HG02884 (cell line): ENCODE measurements at regions not wholly inside any gene's neighbourhood (a gene's known extent, or its start where the extent isn't known, plus 50 kb on each side); places are given as distances from the start of the nearest gene placed in this dataset.

Source experiments
- ATAC-seq: cut with Tn5 transposase; IDR thresholded peaks from one replicate; pipeline ENCODE4 v1.9.1; 2021; ENCODE audit warnings: mild to moderate bottlenecking, moderate library complexity; ENCODE audit not compliant: unreplicated experiment

DNA sequence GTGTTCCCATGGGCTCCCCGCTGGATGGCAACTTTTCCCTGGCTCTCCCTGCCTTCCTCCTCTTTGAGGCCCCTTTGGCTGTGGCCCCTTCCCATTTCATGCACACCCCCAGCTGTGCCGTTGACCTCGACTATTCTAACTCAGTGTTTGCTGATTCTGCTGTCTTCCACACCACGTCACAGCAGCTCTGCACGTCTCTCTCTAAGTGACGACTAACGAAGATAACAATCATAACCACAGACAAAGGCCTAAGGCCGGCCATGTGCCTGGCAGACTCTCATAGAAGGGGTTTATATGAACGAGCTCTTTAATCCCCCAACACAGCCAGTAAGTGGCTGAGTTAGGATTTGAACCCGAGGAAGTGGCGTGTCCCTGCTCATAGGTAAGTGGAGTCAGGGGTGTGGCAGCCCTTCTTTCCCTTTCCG lies 151.5 kb upstream of the SHH start:
- no peak for ATAC-seq

DNA sequence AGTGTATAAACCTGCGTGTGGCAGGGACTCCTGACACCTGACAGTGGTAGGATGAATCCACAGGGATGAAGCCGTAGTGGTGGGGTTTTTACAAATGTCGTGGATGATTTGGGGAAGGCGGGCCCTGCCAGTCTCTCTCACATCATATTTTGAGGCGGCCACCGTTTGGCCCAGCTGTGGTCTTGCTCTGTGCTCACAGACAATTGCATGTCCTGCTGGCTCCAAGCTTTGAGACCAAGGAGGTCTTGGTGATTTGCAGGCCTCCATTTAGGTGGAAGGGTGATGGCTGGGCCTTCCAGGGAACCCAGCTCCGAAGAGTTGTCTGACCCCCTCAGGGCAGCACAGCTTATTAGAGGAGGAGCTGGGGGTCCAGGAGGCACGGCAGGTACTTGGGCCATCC lies 151.1 kb upstream of the SHH start:
- ATAC-seq = no peak

DNA sequence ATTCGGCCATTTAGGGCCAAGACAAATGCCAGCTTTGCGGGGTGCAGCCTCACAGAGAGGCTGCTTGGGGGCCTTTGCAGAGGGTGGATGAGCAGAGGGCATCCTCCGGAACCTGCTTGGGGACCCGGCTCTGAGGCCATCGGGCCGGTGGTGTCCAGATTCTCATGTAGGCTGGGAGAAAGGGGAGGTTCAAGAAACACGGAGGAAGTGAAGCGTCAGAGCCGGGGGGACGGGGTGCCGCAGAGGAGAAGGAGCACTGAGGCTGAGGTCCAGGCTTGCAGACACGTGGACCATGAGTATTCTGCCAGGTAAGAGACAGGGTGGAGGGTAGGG lies 150.7 kb upstream of the SHH start:
- no peak for ATAC-seq

DNA sequence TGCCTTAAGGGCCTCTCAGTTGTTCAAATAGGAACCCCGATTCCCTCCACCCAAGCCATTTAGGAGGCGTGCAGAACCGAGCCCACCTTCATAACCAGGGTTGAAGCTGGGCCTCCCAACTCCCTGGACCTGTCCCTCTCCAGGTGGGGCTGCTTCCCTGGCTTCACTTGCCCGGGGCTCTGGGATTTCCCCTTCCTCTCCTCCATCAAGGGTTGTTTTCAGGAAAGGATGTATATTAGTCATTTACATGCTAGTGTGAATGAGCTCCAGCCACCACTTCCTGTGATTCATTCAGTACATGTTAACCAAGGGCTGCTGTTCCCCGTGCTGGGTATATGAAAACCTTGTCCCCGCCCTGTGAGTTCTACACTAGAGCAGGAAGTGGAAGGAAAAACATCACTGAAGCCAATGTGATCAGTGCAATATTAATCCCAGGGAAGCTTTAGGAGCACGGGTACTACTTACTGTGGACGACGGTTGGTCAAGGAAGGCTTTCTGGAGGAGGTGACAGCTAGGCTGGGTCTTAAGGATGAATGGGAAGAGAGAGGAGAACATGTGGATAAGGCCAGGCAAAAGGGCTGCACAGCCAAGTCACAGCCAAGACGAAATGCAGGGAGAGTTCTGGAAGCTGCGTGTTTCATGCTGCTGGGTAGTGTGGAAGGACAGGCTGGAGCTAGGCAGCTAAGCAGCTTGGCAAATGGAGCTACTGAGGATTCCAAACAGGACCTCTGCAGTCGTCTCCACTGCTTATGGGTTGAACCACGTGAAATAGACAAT lies 150.1 kb upstream of the SHH start:
- ATAC-seq = peak; percentile 42

DNA sequence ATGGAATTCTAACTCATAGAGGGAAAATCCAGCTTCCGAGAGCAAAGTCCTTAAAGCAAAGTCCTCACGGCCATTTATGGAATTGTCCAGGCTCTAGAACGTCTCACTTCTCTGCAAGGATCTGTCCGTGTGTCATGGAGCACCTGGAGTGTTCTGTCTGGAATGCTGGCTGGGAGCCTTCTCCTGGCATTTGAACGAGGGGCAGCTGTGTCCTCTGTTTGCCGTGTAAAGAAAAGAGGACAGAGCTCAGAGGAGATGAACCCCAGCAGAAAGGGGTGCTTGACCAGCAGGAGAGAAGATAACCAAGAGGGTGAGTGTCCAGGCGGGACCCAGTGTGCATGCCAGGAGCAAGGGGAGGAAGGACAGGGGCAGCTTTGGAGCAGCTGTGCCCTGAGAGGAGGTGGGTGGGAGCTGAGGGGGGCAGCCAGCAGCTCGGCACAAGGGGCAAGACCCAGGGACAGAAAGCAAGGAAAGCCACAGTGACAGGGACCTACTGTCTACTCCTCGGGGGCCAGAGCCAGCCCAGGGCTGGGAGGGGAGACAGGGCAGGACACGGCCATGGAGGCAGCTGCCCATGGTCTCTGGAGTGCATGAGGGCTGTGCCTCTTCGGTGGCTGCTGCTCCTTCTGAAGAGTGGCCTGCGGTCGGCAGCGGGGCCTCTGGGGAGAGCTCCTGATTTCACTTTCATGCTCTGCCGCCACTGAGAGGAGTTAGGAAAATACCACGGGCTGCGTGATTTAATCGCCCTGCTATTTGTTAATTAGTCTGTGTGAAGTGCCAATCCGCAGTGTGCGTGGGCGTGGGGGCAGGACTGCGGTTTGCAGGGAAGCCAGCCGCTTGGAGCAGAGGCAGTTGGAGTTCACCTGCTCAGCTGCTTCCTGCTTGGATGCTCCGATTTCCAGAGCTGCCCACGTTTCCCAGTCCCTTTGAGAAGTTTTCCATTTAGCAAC lies 149.3 kb upstream of the SHH start:
- ATAC-seq = no peak

DNA sequence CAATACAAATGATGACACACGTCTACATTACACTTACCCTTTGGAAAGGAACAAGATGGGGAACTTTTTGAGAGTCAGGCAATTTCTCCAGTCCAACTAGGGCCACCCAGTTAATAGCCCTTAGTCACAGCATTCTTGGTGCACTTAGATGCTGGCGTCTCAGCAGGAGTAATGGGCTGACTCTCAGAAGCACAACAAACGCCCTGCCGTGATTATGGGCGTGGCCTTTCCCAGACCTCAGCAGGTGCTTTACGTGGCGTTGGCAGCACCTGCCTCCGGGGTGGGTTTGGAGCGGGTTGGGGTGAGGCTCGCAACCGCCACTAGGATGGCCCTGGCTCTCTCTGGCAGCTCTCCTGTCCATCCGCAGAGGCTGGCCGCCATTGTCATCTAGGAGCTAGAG lies 147.6 kb upstream of the SHH start:
- ATAC-seq = no peak

DNA sequence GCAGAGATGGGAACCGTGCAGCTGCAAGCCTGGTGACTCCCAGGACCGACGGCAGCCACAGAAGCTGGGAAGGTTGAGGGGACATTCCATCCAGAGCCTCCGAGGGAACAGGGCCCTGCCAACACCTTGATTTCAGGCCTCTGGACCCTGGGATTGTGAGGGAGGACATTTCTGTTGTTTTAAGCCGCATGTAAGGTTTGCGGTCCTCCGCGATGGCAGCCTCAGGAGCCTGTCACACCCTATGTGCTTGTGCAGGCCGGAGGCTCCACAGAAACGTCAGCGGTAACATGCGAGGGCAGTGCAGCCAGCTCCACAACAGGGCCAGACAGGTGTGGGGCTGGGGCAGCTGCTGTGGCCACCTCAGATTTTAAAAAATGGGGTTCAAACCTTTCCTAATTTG lies 144.7 kb upstream of the SHH start:
- no peak for ATAC-seq

DNA sequence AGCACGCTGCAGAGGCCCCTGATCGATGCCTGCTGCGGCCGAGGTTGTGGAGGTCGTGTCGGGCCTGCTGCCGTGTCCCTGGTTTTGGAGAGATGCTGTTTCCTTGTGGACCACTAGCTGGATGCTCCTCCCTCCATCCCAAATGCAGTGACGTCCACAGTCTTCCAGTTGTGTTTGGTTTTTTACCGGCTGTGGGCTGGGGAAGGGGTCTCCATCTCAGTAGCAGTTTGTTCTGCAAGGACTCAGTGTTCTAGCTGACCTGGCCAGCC lies 143.0 kb upstream of the SHH start:
- no peak for ATAC-seq

DNA sequence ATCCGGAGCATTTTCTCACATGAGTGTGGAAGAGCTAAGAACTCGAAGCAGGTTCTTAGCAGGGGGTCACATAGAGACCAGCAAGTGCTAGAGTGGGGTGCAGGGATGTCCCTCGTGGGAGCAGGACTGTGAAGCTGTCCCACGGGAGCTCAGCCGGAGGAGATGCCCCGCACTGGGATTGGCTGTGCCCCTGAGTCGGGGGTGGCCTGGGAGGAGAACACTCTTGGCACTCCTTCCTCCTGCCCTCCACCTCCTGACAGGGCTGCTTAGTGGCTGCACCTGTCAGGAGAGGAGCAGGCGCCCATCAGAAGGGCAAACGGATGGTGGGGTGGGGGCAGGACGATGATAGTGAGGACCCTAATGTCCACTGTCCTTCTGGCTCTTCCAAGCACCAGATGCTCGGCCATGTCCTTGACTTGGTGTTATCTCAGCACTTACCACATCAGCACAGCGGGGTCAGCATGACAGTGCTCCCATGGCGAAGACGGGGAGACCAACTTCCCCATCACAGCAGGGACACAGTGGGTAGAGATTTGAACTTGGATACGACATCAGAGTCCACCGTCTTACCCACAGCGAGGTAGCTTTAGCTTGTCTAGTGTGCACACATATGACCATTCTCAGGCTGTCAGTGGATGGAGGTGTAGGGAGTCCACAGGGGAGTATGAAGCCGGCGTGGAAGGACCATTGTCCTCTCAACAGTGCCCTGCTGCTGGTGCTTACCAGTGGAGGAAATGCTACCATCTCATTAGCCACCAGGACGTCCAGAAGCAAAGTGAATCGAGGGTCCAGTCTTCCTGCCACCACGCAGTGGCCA lies 142.5 kb upstream of the SHH start:
- ATAC-seq = no peak

DNA sequence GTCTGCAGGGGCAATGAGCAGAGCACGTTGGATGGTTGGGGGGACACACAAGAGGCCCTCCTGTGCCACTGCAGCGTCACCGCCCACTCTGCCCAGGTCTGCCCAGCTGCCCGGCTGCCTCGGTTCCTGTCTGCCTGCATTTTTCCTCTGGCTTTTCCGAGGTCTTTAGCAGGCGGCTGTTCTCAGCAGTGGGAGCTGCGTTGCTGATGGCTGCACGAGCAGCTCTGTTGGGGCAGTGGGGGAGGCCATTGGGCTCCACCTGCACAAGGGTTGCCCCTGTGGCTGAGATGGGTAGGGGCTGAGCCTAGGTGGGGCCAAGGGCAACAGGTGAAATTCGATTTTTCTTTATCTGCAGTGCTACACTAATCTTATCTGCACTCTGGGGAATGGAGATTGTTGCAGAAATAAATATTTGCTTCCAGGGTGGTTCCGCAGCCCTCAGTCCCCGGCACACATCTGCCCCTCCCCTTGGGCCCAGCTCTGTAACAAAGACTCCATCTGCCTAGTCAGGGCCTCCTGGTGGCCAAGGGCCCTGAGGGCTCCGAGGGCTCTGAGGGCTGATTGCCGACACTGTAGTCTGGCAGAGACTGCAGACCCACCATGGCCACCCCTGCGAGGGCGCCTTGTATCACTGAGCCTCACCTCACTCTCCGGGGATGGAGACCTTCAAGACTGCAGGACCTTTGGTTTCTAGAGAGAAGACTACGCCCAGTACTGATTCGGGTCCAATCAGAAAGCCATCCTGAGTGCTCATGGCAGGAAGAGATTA lies 141.7 kb upstream of the SHH start:
- ATAC-seq = no peak

DNA sequence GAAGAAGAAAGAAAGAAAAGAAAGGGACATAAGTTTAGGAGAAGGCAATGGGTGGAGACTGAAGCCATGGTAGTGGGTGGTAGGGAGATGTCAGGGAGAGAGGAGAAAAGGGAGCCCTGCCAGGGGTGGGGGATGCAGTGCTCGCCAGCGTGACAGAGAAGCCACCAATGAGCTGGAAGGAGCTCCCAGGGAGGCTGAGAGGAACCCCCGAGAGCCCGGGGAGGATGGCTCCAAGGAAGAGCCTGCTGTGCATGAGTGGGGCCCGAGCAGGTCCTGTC lies 141.2 kb upstream of the SHH start:
- no peak for ATAC-seq

DNA sequence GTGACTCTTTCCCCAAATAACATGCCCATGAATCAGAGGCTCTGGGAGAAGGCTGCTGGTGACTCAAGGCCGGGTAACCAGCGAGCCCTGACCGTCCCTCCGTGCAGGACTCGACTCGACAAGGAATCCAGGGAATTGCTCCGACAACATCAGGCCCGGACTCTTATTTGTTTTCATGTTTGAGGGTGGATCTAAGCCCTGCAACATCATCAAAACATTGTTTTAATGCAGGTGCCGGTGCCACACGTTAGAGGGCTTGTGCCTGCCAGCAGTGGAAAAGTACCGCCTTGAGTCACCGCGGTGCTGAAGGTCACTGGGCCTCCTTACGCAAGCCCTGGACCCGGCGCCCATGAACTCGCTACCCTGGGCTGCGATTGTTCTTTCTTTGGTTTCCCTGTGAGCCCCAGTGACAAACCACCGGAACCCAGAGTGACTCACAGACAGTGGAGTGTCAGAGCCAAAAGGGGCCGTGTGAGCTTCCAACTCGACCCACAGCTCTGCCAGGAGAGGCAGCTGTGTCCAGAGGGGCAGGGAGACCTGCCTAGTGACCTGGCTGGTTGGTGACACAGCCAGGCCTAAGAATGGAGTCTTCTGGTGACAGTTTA lies 139.4 kb upstream of the SHH start:
- no peak for ATAC-seq

DNA sequence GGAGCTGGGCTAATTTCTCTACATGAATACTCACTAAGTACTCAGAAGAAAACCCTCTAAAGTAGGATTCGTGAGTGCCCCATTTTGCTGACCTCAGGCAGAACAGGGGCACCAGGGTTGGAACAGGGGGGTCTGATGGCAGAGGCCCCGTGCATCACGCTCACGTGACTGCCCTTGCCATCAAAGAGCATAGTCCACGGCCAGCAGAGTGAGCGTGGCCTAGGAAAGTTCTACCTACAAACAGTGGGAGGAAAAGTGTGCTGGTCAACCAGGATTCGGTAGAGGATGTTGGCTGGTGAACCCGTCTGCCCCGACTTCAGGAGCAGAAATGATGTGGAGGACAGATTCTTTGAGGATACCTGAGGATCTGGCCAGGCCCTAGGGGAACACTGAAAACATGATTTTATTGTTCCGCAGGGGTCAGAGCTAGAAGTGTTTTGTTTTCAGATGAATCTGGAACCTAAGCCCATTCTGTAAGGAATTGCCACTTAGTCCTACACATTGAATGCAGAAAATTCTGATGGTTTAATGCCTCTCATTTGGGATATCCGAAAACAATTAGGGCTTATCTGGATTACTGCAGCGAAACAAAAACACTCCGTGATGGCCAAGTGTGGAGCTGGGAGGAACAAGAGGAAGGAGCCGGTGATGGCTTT lies 138.8 kb upstream of the SHH start:
- ATAC-seq = no peak

DNA sequence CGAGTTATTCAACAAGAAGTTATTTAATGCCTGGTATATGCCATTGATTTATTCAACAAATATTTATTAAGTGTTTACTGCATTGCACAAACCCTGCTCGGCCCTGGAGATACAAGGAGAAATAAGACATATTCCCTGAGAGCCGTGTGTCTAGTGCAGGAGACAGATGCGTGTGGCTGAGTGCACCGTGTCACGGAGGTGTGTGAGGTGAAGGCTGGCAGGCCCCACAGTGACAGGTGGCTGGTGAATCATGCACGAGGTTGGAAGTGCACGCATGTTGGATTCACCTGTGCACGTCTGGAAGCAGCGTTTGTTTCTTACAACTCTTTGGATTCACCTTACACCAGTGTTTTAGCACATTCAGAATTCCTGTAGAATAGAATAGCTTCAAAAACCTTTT lies 136.6 kb upstream of the SHH start:
- ATAC-seq = no peak

DNA sequence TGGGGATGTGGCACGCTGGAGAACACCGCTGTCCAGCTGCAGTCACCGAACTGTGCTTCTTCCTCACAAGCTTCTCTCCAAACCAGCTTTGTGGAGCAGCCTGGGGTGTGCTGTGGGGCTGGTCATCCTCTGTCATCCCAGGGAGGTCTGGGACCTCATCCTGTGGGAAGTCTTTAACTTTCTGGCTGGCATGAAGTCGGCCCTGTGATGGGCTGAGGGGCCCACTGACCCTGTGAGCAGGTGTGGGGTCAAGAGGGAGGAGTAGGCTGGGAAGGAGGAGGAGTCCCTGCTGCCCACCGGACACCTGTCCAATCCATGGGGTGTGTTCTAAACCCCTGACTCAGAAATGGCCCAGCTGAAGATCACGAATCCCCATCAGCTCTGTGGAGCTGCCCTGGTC lies 136.2 kb upstream of the SHH start:
- no peak for ATAC-seq

DNA sequence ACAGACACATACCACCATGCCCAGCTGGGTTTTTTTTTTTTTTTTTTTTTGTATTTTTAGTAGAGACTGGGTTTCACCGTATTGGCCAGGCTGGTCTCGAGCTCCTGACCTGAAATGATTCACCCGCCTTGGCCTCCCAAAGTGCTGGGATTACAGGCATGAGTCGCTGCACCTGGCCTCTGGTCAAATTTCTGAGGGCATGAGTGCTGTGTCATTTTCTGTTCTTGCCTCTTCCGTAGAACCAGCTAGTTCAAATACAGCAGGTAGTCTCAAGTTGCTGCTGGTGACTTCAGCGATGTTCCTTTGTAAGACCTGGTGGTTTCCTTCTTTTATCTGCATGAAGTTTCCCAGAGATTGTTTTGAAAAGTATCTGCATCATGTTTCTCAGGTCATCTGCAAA lies 134.8 kb upstream of the SHH start:
- no peak for ATAC-seq

DNA sequence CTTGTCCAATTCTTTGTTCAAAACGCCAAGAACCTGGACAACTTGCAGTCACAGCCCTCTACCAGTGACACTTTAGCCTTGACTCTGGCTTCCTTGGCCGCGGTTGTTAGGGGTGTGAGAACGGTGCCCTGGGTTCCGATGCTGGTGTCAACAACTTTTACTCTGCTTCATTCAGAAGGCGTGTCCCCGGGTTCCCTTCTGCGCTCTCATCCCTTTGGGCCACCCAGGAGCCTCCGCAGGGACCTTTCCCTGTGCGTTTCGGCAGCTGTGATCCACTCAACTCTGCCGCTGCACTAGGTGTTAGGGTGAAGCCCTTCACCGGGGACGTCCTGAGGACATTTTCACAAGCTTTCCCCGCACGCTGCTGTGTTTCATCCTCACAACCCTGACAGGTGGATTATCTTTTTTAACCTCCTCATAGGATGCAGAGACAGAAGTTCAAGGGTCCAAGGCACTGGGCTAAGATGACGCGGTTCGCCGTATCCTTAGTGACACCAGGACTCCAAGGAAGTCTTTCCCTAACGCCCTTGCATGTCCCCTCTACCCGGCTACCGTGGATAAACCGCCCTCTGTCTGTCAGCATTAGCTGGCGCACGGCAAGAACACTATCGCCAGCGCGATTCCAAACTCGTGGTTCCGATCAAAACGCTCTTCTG lies 133.5 kb upstream of the SHH start:
- no peak for ATAC-seq

DNA sequence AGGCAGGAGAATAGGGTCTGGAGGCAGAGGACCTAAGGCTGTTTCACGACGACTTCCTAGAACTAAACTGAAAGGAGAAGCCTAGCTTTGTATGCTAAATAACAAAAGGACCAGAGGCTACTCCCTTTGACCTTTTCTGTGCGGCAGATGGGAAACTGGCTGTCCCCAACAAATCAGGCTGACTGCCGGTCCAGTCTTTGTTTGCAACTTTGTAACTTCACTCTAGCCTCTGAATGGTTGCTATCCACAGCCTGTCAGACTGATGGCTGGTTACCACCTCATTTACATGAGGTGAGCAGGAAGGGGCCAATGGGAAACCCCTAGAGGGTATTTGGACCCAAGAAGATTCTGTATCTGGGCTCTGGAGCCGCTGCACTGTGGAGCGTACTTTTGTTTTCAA lies 132.6 kb upstream of the SHH start:
- ATAC-seq = no peak

DNA sequence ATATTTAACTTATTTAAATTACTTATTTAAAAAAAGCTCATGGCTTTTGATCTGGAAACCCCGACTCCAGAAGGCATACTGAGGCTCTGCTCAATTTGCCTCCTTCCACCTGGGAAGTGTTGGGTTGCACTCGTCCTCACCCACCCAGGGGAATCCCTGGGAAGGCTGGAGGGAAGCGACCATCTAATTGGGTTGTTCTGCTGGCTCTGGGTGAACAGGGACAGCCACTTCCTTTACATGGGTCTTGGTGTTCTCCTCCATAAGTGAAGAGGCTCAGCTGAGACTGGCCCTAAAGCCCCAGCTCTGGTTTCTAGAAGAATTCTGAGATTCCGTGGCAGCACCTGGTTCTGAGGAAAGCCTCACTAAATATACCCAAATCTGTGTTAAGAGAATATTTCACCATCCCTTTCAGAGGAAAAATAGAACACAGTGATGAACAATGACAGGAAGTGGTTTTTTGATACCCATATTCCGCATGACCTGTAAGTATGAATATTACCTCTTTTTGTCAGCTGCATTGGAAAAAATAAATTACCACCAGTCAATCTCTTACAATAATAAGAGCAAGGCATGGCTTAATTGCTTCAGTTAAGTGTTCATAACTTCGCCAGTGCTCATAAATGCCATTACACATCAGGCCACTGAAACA lies 131.1 kb upstream of the SHH start:
- no peak for ATAC-seq
